Small intestine (tissue), 7 donors: ENCODE measurements at regions not wholly inside any gene's neighbourhood (a gene's known extent, or its start where the extent isn't known, plus 50 kb on each side); places are given as distances from the start of the nearest gene placed in this dataset.
"Not testable (repeated sequence)": the region's sequence is repeated elsewhere in the genome, so short reads cannot be mapped to it uniquely, and the experiment has no call there.

Experiments
- DNase-seq, 2 donors: peaks; one replicate each; pipeline versions ENCODE4 v3.0.0 to v3.0.0-alpha.2; 2013
- FAIRE-seq: peaks from 2 replicates; lab custom pipeline; 2012; peaks lifted over from hg19 to GRCh38; lab: Jason Lieb, UNC
- H3K27ac ChIP-seq, 3 donors: one replicate each; pipeline ENCODE4 v1.5.1; 2013; ENCODE audit warnings: low read length in 2 of 3, mild to moderate bottlenecking in 2 of 3, control low read depth in 1 of 3, inconsistent platforms in 1 of 3, low read depth in 1 of 3, moderate library complexity in 1 of 3
- H3K27me3 ChIP-seq, 3 donors: one replicate each; pipeline ENCODE4 v1.6.1; 2013; ENCODE audit warnings: low read length in 3 of 3, inconsistent platforms in 1 of 3; ENCODE audit not compliant: control insufficient read depth in 3 of 3, insufficient read depth in 3 of 3
- H3K36me3 ChIP-seq, 3 donors: one replicate each; pipeline ENCODE4 v1.6.1; 2013; ENCODE audit warnings: low read length in 3 of 3, inconsistent platforms in 1 of 3, low read depth in 1 of 3, mild to moderate bottlenecking in 1 of 3, moderate library complexity in 1 of 3; ENCODE audit not compliant: control insufficient read depth in 3 of 3, insufficient read depth in 2 of 3
- H3K4me1 ChIP-seq, 3 donors: one replicate each; pipeline ENCODE4 v1.6.1; 2013; ENCODE audit warnings: low read length in 2 of 3, inconsistent platforms in 1 of 3, low read depth in 1 of 3, mild to moderate bottlenecking in 1 of 3, moderate library complexity in 1 of 3; ENCODE audit not compliant: control insufficient read depth in 3 of 3, insufficient read depth in 2 of 3
- H3K4me3 ChIP-seq, 3 donors: one replicate each; pipeline ENCODE4 v1.5.1; 2013; ENCODE audit warnings: low read length in 3 of 3, control low read depth in 1 of 3, inconsistent platforms in 1 of 3, low read depth in 1 of 3, mild to moderate bottlenecking in 1 of 3, moderate library complexity in 1 of 3
- H3K9me3 ChIP-seq, 2 donors: one replicate each; pipeline ENCODE4 v1.6.1; 2013; ENCODE audit warnings: low read depth in 1 of 2, low read length in 1 of 2; ENCODE audit not compliant: control insufficient read depth in 2 of 2, insufficient read depth in 1 of 2
- WGBS, 3 donors: extraction: QIAGEN DNeasy Blood & Tissue Kit; methylation state at CpG; one replicate each; pipeline ENCODE4 v1.1.7; 2013; 5-methylcytosine and 5-hydroxymethylcytosine counted together
- donor health status: healthy with polysubstance abuse.
- donor health status: control.
- donor health status: control.
- donor health status: Bipolar disorder and iron deficiency.
- donor health status: healthy.

- H3K4me1 ChIP-seq, result no peaks in the 10 kb centered on the region
- H3K36me3 ChIP-seq, result no peaks in the 10 kb centered on the region
- FAIRE-seq, result no peak
- no peak for DNase-seq
- peaks cover 0 to 3% (median 0%) of the 10 kb centered on the region in 3 donors for H3K27me3 ChIP-seq
- no peaks in the 10 kb centered on the region for H3K9me3 ChIP-seq
- H3K27ac ChIP-seq, result no peak overlapping the region
- 71 to 84% (median 76%) methylated on average over 6 of the region's 6 CpGs for WGBS, 3 donors
- H3K4me3 ChIP-seq, result no peak overlapping the region
These were observed 219.0 kb upstream of the AKR1E2 start for GRCh38 chr10:4606856-4607636.

GRCh38 chr10:4602764-4603491 lies 223.1 kb upstream of the AKR1E2 start:
- Histone ChIP-seq H3K4me1 (no peaks in the 10 kb centered on the region), H3K27me3 (peaks cover 0 to 3% (median 0%) of the 10 kb centered on the region in 3 donors), H3K36me3 (no peaks in the 10 kb centered on the region), H3K9me3 (no peaks in the 10 kb centered on the region), H3K27ac (no peak overlapping the region), H3K4me3 (no peak overlapping the region)
- FAIRE-seq, result no peak
- 78 to 85% (median 83%) methylated on average over 7 of the region's 7 CpGs for WGBS, 3 donors
- DNase-seq, result no peak

DNA sequence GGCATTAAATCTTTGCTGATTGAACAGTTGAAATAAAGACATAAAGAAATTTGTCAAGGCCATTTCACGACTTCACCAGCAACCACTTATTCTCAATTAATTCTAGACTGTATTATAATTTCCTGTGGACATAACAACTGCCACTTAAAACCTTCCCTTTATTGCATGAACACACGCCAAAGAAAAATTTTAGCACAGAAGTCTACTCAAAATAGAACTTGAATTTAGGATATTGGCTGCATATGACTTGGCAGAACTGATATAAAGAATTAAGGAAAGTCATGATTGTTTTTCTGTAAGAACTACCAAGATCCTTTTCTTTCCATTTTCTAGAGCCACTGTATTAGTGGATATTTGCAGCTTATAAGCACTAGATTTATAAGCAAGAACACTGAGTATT lies 226.5 kb upstream of the AKR1E2 start:
- H3K9me3 ChIP-seq, result no peaks in the 10 kb centered on the region
- no peak overlapping the region for H3K4me3 ChIP-seq
- H3K36me3 ChIP-seq, result no peaks in the 10 kb centered on the region
- no peak for DNase-seq
- WGBS, 3 donors, result 76 to 90% (median 84%) methylated on average over 2 of the region's 2 CpGs
- no peak overlapping the region for H3K27ac ChIP-seq
- H3K4me1 ChIP-seq, result no peaks in the 10 kb centered on the region
- H3K27me3 ChIP-seq, result no peaks in the 10 kb centered on the region
- FAIRE-seq, result no peak

- H3K4me1 ChIP-seq, DNase-seq, H3K4me3 ChIP-seq, H3K27ac ChIP-seq, H3K27me3 ChIP-seq, FAIRE-seq, H3K9me3 ChIP-seq, H3K36me3 ChIP-seq: not testable (repeated sequence)
- WGBS, 3 donors, result no CpG with 5 or more reads among the region's 2 CpGs
These were observed 228.1 kb upstream of the AKR1E2 start for GRCh38 chr10:4597898-4598297.

GRCh38 chr10:4596951-4597350 lies 229.1 kb upstream of the AKR1E2 start:
- DNase-seq, result no peak
- H3K27me3 ChIP-seq, result no peaks in the 10 kb centered on the region
- no peak overlapping the region for H3K4me3 ChIP-seq
- no peaks in the 10 kb centered on the region for H3K36me3 ChIP-seq
- H3K9me3 ChIP-seq, result no peaks in the 10 kb centered on the region
- 79 to 82% (median 80%) methylated on average over 1 of the region's 1 CpG for WGBS, 3 donors
- no peaks in the 10 kb centered on the region for H3K4me1 ChIP-seq
- no peak for FAIRE-seq
- no peak overlapping the region for H3K27ac ChIP-seq

- 87 to 92% (median 89%) methylated on average over 4 of the region's 4 CpGs for WGBS, 3 donors
- no peak for DNase-seq
- H3K4me1 ChIP-seq, result no peaks in the 10 kb centered on the region
- no peak overlapping the region for H3K4me3 ChIP-seq
- H3K27ac ChIP-seq, result no peak overlapping the region
- H3K27me3 ChIP-seq, result no peaks in the 10 kb centered on the region
- FAIRE-seq, result no peak
- H3K36me3 ChIP-seq, result no peaks in the 10 kb centered on the region
- H3K9me3 ChIP-seq, result no peaks in the 10 kb centered on the region
These were observed 230.2 kb upstream of the AKR1E2 start for GRCh38 chr10:4595719-4596319.

DNA sequence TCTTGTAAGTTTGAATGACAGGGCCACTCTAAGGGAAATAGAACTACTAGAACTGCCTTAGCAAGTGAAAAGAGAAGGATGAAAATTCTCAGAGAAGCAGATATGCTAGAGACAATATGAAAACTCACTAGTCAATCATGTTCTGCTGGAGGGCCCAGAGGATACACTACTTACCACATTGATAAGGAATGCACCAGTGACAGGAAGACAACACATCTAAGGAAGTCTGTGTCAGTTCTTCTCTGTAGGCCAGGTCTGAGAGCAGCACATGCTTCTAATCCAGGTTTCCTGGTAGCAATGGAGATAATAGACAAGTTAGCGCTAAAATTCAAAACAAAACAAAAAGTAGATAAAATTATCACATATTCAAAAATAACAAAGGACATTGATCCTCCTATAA lies 235.2 kb upstream of the AKR1E2 start:
- FAIRE-seq (no peak), DNase-seq (no peak)
- 93 to 100% (median 100%) methylated on average over 1 of the region's 1 CpG for WGBS, 3 donors
- no peaks in the 10 kb centered on the region for H3K36me3 ChIP-seq
- no peaks in the 10 kb centered on the region for H3K9me3 ChIP-seq
- H3K27me3 ChIP-seq, result no peaks in the 10 kb centered on the region
- no peak overlapping the region for H3K27ac ChIP-seq
- H3K4me3 ChIP-seq, result no peak overlapping the region
- H3K4me1 ChIP-seq, result no peaks in the 10 kb centered on the region

DNA sequence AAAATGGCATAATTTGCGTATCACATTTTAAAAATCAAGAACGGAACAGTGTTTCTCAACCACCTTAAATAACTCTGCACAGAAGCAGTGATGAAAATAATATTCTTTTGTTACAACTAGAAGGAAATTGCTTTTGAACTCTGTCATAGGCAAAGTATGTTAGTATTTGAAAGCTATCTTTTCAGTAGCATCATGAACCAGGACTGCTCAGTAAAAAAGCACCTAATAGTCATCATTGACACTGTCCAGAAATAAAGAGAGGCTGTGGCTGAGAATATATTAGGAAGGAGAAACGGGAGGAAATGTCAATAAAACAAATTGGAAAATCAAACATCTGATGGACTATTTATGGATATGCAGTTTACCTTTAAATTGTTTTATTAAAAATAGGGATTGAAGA lies 237.2 kb upstream of the AKR1E2 start:
- H3K36me3 ChIP-seq, result no peaks in the 10 kb centered on the region
- no peaks in the 10 kb centered on the region for H3K4me1 ChIP-seq
- no peak for DNase-seq
- FAIRE-seq, result no peak
- H3K27me3 ChIP-seq, result no peaks in the 10 kb centered on the region
- no peak overlapping the region for H3K27ac ChIP-seq
- WGBS, 3 donors, result 84 to 88% (median 85%) methylated on average over 3 of the region's 3 CpGs
- H3K9me3 ChIP-seq, result no peaks in the 10 kb centered on the region
- H3K4me3 ChIP-seq, result no peak overlapping the region
